Neural cell (in vitro differentiated cells): ENCODE measurements at regions not wholly inside any gene's neighbourhood (a gene's known extent, or its start where the extent isn't known, plus 50 kb on each side); places are given as distances from the start of the nearest gene placed in this dataset.

Source experiments
- H2AFZ ChIP-seq: fragments of 200-600, 300-800 bp; sonication (generic), shearing (Covaris generic); 2 replicates; pipeline ENCODE4 v1.6.0; 2014; ENCODE audit warnings: low read depth, mild to moderate bottlenecking, antibody characterized with exemption, low read length, moderate library complexity
- H3F3A ChIP-seq: fragments of 200-600 bp; shearing (Covaris generic); 2 replicates; pipeline ENCODE4 v1.6.1; 2016; ENCODE audit warnings: mild to moderate bottlenecking, moderate library complexity, mixed read lengths, antibody characterized with exemption, low read length; ENCODE audit not compliant: insufficient read depth, poor library complexity, severe bottlenecking
- H3K27ac ChIP-seq: fragments of 200-600, 300-800 bp; sonication (generic), shearing (Covaris generic); 2 replicates; pipeline ENCODE4 v1.5.1; 2014; ENCODE audit warnings: mild to moderate bottlenecking, low read length, moderate library complexity
- H3K27me3 ChIP-seq: fragments of 300-800, 200-600 bp; sonication (generic), shearing (Covaris generic); 2 replicates; pipeline ENCODE4 v1.6.0; 2014; ENCODE audit warnings: mild to moderate bottlenecking, low read depth, low read length, moderate library complexity; ENCODE audit not compliant: insufficient read depth
- H3K36me3 ChIP-seq: fragments of 300-800, 200-600 bp; sonication (generic), shearing (Covaris generic); 2 replicates; pipeline ENCODE4 v1.5.1; 2014; ENCODE audit warnings: mild to moderate bottlenecking, antibody characterized with exemption, low read length, moderate library complexity; ENCODE audit not compliant: insufficient read depth
- H3K4me2 ChIP-seq: fragments of 300-800, 200-600 bp; sonication (generic), shearing (Covaris generic); 2 replicates; pipeline ENCODE4 v1.6.0; 2014; ENCODE audit warnings: mild to moderate bottlenecking, low read length
- H3K4me3 ChIP-seq: fragments of 300-800, 200-600 bp; sonication (generic), shearing (Covaris generic); 2 replicates; pipeline ENCODE4 v1.5.1; 2014; ENCODE audit warnings: mild to moderate bottlenecking, low read length, moderate library complexity
- H3K79me2 ChIP-seq: fragments of 200-600 bp; shearing (Covaris generic); replicated peaks from 2 replicates; pipeline ENCODE4 v1.6.0; 2014; ENCODE audit warnings: mild to moderate bottlenecking, low read length, moderate library complexity; ENCODE audit not compliant: insufficient read depth
- H3K9ac ChIP-seq: fragments of 300-800, 200-600 bp; sonication (generic), shearing (Covaris generic); 2 replicates; pipeline ENCODE4 v1.6.1; 2016; ENCODE audit warnings: mild to moderate bottlenecking, low read length, mixed read lengths
- H3K9me2 ChIP-seq: fragments of 200-600 bp; shearing (Covaris generic); 2 replicates; pipeline ENCODE4 v1.6.1; 2016; ENCODE audit warnings: mild to moderate bottlenecking, low read length, mixed read lengths; ENCODE audit not compliant: insufficient read depth
- H3K9me3 ChIP-seq: fragments of 200-600, 300-800 bp; sonication (generic), shearing (Covaris generic); 2 replicates; pipeline ENCODE4 v1.6.1; 2016; ENCODE audit warnings: mild to moderate bottlenecking, mixed run types, low read length, moderate library complexity, mixed read lengths
- H4K20me1 ChIP-seq: fragments of 200-600 bp; shearing (Covaris generic); 2 replicates; pipeline ENCODE4 v1.6.1; 2016; ENCODE audit warnings: mild to moderate bottlenecking, mixed run types; ENCODE audit not compliant: insufficient read depth
- CTCF ChIP-seq: fragments of 450-650 bp; IDR thresholded peaks from 2 replicates; pipeline ENCODE4 v1.5.1; 2014; ENCODE audit warnings: antibody characterized with exemption, mild to moderate bottlenecking, moderate library complexity; ENCODE audit not compliant: poor library complexity, severe bottlenecking
- EP300 ChIP-seq: fragments of 450-650 bp; conservative IDR thresholded peaks from 2 replicates; pipeline ENCODE4 v1.6.1; 2014; ENCODE audit warnings: antibody characterized with exemption, mild to moderate bottlenecking, moderate library complexity; ENCODE audit not compliant: poor library complexity, severe bottlenecking
- EZH2 ChIP-seq: fragments of 200-600, 300-800 bp; shearing (Covaris generic), sonication (generic); IDR thresholded peaks from 2 replicates; pipeline ENCODE4 v1.6.1; 2014; ENCODE audit warnings: antibody characterized with exemption, low read length, borderline replicate concordance, mild to moderate bottlenecking; ENCODE audit not compliant: insufficient read depth, poor library complexity, severe bottlenecking
- MXI1 ChIP-seq: fragments of 450-650 bp; conservative IDR thresholded peaks from 2 replicates; pipeline ENCODE4 v1.6.1; 2014; ENCODE audit warnings: antibody characterized with exemption, mild to moderate bottlenecking; ENCODE audit not compliant: poor library complexity, severe bottlenecking
- POLR2AphosphoS5 ChIP-seq: IDR thresholded peaks from 2 replicates; pipeline ENCODE4 v1.6.1; 2012
- RAD21 ChIP-seq: fragments of 450-650 bp; conservative IDR thresholded peaks from 2 replicates; pipeline ENCODE4 v1.6.1; 2014; ENCODE audit warnings: antibody characterized with exemption, mild to moderate bottlenecking, moderate library complexity
- SMC3 ChIP-seq: fragments of 450-650 bp; conservative IDR thresholded peaks from 2 replicates; pipeline ENCODE4 v1.6.1; 2014; ENCODE audit warnings: antibody characterized with exemption, mild to moderate bottlenecking, moderate library complexity; ENCODE audit not compliant: poor library complexity
- TAF1 ChIP-seq: IDR thresholded peaks from 2 replicates; pipeline ENCODE4 v1.6.1; 2012; ENCODE audit warnings: low read depth
- TF ChIP-seq, protein P1 (sequence below): IDR thresholded peaks from 2 replicates; pipeline ENCODE4 v1.6.1; 2012; ENCODE audit warnings: borderline replicate concordance

GRCh38 chr1:34520111-34520510 lies 234.7 kb upstream of the GJB5 start:
- no peak overlapping the region for H2AFZ ChIP-seq
- no peaks in the 10 kb centered on the region for H4K20me1 ChIP-seq
- H3K27me3 ChIP-seq: no peaks in the 10 kb centered on the region
- TF ChIP-seq MXI1 (no peak), TAF1 (no peak), SMC3 (no peak), RAD21 (no peak), EZH2 (no peak), CTCF (no peak), EP300 (no peak), POLR2AphosphoS5 (no peak)
- TF ChIP-seq, protein P1, sequence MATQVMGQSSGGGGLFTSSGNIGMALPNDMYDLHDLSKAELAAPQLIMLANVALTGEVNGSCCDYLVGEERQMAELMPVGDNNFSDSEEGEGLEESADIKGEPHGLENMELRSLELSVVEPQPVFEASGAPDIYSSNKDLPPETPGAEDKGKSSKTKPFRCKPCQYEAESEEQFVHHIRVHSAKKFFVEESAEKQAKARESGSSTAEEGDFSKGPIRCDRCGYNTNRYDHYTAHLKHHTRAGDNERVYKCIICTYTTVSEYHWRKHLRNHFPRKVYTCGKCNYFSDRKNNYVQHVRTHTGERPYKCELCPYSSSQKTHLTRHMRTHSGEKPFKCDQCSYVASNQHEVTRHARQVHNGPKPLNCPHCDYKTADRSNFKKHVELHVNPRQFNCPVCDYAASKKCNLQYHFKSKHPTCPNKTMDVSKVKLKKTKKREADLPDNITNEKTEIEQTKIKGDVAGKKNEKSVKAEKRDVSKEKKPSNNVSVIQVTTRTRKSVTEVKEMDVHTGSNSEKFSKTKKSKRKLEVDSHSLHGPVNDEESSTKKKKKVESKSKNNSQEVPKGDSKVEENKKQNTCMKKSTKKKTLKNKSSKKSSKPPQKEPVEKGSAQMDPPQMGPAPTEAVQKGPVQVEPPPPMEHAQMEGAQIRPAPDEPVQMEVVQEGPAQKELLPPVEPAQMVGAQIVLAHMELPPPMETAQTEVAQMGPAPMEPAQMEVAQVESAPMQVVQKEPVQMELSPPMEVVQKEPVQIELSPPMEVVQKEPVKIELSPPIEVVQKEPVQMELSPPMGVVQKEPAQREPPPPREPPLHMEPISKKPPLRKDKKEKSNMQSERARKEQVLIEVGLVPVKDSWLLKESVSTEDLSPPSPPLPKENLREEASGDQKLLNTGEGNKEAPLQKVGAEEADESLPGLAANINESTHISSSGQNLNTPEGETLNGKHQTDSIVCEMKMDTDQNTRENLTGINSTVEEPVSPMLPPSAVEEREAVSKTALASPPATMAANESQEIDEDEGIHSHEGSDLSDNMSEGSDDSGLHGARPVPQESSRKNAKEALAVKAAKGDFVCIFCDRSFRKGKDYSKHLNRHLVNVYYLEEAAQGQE: no peak
- no peak overlapping the region for H3K27ac ChIP-seq
- H3K4me2 ChIP-seq: no peak overlapping the region
- no peaks in the 10 kb centered on the region for H3F3A ChIP-seq
- no peak overlapping the region for H3K9ac ChIP-seq
- no peaks in the 10 kb centered on the region for H3K79me2 ChIP-seq
- no peaks in the 10 kb centered on the region for H3K9me3 ChIP-seq
- no peaks in the 10 kb centered on the region for H3K9me2 ChIP-seq
- no peaks in the 10 kb centered on the region for H3K36me3 ChIP-seq
- no peak overlapping the region for H3K4me3 ChIP-seq

DNA sequence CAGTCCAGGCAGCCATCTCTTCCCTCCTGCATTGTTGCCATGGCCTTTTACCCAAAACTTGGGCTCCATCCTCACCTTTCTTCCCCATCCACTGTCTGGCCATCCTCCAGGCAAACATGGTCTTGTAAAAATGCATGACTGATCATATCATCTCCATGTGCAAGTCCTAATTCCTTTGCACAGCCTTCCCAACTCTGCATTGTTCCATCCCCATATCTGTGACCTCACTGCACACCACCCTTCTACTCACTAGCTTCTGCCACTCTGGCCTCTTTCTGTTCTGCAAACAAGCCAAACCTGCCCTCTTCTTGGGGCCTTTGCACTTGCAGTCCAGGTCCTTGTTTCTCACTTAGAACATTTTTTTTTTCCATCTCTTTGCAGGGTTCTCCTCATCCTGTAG lies 230.1 kb upstream of the GJB5 start:
- Histone ChIP-seq H3K36me3 (no peaks in the 10 kb centered on the region), H3K9me3 (no peaks in the 10 kb centered on the region), H4K20me1 (no peaks in the 10 kb centered on the region), H3K9ac (no peak overlapping the region), H3K27me3 (no peaks in the 10 kb centered on the region), H3K79me2 (no peaks in the 10 kb centered on the region), H2AFZ (no peak overlapping the region), H3F3A (no peaks in the 10 kb centered on the region), H3K4me3 (no peak overlapping the region), H3K9me2 (no peaks in the 10 kb centered on the region), H3K4me2 (no peak overlapping the region), H3K27ac (no peak overlapping the region)
- TF ChIP-seq SMC3: no peak
- no peak for TF ChIP-seq EZH2
